Hypothalamus (tissue), 51 donors: ENCODE measurements at regions not wholly inside any gene's neighbourhood (a gene's known extent, or its start where the extent isn't known, plus 50 kb on each side); places are given as distances from the start of the nearest gene placed in this dataset.
"Not testable (repeated sequence)": the region's sequence is repeated elsewhere in the genome, so short reads cannot be mapped to it uniquely, and the experiment has no call there.

Experiments
- DNase-seq, 51 donors: peaks; one replicate each; lab custom pipeline; 2025; lab: John Stamatoyannopoulos, UW

DNA sequence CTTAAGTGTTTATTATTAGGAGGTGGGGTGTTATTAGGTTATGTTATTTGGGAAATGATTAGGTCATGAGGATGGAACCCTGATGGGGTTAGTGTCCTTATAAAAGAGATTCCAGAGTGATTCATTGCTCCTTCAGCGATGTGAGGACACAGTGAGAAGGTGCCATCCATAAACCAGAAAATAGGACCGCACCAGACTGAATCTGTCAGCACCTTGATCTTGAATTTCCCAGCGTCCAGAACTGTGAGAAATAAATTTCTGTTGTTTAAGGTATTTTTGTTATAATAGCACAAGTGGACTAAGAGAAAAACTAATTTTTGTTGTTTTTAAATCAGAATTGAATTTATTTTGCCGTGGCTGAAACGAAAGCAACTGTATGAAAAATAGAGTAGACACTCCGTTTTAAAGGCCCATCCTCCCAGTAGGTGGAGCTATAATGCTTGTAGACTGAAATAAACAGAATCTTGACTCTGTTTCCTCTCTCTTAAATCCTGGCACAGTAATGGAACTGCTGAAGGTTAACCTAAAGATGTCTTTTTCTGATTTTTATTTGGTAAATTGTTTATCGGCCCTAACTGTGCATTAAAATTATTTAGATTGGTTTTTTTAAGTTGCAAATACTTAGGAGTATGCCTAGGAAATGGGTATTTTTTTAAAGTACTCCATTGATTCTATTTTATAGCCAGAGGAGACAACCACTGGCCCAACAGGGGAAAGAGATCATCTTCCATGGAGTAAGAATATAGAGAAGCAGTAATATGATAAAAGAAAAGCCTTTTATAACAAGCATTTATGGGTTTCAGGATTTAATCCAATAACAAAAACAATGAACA lies 133.2 kb upstream of the ADAMTS3 start:
- peak in 6 of 51 donors; percentile 0 to 45 (median 8) for DNase-seq

DNA sequence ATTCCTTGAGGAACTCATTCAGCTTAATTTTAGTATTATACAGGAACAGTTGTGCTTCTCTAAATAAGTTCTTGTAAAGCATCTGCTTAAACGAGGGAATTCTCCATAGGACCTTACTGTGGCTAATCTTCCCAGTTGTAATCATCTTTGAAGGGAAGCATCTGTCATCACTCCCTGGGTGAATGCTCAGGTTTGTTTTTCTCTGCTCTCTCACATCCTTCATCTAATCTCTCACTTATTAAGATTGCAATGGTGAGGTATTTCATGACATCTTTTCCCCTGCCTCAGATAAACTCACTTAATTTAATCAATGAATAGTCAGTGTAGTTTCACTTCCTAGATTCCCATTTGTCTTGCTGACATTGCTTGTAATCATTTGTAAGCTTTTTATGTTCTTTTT lies 121.8 kb upstream of the ADAMTS3 start:
- DNase-seq: no peak

DNA sequence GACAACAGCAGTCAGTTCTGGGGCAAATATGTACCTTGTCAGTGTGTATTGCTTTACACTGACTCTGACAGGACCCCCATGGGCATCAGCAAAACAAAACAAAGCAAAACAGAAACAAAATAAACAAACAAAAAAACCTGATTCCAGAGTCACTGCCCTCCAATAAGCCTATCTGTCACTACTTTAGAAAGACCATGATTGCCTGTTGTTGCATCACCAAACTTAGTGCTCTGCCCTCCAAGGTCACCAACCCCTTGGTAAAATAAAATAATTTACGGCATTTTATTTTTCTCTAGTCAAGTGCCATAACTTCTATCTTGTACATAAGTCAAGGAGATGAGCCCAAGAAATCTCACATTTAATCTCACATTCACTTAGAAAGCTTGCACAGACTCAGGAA lies 120.9 kb upstream of the ADAMTS3 start:
- DNase-seq: no peak

DNA sequence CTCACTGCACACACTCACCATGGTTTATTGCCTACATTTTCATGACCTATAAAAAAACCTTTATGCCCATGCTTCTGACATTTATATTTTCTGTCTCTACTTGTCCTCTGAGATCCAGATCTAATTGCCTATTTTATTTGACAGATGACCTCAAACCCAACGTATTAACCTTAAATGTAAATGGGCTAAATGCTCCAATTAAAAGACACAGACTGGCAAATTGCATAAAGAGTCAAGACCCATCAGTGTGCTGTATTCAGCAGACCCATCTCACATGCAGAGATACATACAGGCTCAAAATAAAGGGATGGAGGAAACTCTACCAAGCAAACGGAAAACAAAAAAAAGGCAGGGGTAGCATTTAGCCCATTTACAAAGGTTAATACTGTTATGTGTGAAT lies 117.4 kb upstream of the ADAMTS3 start:
- DNase-seq: not testable (repeated sequence)

DNA sequence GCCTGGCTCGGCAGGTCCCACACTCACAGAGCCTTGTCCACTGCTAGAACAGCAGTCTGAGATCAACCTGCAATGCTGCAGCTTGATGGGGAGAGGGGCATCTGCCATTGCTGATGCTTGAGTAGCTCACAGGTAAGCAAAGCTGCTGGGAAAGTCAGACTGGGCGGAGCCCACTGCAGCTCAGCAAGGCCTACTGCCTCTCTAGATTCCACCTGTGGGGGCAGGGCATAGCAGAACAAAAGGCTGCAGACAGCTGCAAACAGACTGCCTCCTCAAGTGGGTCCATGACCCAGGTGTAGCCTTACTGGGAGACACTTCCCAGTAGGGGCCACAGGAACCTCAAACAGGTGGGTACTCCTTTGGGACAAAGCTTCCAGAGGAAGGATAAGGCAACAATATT lies 110.6 kb upstream of the ADAMTS3 start:
- DNase-seq: no peak

DNA sequence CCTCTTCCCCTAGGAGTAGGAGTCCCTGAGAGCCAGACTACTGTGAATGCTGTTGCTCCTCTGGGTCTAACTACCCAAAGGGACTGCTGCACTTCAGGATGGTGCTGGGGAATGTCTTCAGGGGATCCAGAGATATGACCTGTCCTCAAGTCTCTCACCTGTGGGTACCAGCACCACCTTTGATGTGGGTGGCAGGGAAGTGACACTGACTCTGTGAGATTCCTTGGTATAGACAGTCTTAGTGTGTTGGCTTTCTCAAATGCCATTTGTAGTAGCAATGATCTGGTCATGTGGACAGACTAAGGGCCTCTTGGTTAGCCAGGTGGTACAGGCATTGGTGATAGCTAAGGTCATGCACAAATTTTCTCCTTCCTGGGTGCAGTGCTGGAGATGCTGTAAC lies 108.9 kb upstream of the ADAMTS3 start:
- no peak for DNase-seq

DNA sequence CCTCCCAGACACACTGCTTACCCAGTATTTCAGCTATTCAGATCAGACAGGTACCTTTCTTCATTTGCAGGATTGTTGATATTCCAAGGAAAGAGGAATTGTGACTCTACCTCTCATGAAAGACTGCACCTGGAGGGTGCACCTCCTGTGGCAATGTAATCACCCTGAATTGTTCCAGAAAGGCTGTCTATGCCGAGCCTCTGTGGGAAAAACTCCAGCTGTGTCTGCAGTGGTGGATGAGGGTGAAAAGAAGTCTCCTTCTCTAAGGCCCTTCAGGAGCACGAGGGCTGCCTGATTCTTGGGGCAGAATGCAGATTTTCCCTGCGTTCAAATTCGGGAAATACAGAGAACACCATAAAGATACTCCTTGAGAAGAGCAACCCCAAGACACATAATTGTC lies 108.2 kb upstream of the ADAMTS3 start:
- DNase-seq: no peak

DNA sequence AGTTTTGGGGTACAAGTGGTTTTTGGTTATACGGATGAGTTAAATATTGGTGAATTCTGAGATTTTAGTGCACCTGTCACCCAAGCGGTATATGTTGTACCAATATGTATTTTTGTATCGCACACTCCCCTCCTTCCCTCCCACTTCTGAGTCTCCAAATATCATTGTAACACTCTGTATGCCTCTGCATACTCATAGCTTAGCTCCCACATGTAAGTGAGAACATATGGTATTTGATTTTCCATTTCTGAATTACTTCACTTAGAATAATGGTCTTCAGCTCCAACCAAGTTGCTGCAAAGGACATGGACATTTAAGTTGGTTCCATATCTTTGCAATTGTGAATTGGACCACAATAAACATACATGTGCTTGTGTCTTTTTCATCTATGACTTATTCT lies 103.0 kb upstream of the ADAMTS3 start:
- no peak for DNase-seq

DNA sequence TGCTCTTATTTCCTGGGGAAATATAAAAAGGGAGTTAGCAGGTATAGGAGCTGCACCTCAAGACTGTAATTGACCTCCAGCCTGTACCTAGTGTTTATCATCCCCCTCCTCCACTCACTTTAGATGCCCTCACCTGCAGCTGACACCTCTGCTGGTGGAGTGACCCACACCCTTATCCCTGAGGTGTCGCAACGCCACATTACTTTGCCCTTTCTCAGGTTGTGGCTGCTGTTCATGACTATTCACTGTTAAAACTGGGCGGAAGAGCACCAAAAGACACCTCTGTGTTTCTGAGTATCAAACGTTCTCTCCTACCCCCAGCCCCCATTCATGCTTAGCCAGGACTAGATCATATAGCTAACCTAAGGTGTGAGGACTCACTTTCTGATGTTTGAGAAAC lies 101.5 kb upstream of the ADAMTS3 start:
- no peak for DNase-seq

DNA sequence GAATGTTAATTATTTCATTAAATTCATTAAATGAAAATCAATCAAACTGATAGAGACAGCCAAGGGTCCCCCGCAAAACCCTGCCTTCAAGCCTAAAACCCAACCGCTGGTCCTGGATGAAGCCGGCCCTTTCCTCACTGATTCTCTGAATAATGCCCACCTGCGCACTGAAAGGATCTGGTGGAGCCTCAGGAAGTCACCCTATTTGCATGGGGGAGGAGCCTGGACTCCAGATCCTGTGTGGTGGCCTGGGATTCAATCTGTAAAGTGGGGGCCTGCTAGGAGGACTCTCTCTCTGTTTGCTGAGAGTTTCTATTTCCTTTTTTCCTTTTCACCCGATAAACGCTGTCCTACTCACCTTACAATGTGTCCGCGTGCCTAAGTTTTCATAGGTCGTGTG lies 97.9 kb upstream of the ADAMTS3 start:
- DNase-seq: no peak

DNA sequence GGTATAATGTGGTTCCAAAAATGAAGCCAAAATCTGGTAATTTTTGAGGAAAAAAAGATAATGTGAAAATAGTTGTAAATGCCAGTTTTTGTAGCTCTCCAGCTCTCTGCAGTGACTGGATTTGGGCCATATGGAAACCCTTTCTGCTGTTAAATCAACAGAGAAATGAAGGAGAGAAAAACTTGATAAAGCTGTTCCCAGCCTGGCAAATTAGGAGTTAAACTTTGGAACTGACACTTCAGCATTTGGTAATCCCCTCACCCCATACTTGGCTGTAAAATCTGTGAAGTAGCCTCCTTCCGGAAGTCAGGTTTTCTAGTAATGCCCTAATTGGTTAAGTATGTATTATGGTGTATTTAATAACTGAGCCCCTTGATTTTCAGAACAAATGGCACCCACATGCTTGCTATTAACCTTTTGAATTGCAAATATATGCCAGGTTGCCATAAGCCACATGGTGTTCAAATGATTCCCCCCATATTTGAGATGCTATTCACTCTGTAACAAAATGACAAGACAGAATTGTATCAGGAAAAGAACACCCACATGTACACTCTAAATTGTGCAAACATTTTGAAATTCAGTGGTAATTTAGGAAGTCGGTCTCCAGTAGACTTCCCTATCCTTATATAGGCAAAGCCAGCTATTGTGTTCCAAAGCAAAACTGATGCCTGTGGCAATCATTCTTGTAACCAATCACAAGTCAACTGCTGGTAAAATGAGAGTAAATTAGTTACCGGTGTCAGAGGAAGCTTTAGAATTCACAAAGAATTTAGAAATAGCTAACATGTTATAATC lies 96.3 kb upstream of the ADAMTS3 start:
- DNase-seq: no peak

DNA sequence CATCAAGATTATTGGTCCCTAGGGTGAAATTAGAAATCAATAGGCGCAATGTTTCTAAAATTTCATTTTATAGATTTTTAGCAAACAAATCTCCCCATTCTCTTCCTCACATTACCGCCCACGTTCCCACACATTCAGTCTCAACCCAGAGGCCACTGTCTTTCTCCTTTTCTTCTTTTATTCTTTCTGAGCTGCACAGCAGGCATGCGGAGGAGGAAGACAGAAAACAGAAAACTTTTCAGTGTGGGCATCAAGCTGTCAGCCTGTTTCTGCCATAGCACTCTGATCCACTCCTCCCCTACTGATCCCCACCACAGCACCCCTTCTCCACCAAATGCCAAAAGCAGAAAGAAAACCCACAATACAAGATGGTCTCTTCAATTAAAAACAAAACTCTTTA lies 94.8 kb upstream of the ADAMTS3 start:
- no peak for DNase-seq

DNA sequence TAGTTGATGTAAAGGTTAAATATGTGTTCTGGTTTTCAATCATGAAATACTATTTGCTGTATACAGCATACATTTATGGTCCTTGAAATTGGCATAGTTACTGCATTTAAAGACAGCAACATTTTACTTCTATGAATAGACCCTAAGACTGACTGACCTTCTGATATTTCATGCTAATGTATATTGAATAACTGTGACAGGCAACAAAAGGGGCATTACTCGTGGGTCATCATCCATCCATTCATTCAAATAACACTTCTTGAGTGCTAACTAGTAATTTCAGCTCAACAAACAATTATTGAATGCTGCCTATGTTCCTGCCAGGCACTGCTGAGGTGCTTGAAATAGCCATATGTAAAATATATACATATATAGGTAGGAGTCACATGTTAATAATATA lies 92.8 kb upstream of the ADAMTS3 start:
- no peak for DNase-seq

DNA sequence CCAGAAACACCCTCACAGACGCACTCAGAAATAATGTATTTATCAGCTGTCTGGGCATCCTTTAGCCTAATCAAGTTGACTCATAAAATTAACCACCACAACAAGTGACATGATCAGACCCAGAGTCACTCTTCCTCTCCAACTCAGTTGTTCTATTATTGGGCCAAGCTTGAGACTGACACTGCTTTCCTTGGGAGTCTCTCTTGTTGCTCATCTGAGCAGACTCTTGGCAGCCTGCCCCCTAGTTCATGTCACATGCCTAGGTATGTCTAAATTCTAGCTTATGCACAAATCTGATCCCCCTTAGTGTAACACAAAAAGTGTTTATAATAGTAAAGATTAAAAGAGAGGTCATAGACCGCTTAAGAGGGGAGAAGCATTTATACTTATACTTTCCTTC lies 72.6 kb upstream of the ADAMTS3 start:
- no peak for DNase-seq

DNA sequence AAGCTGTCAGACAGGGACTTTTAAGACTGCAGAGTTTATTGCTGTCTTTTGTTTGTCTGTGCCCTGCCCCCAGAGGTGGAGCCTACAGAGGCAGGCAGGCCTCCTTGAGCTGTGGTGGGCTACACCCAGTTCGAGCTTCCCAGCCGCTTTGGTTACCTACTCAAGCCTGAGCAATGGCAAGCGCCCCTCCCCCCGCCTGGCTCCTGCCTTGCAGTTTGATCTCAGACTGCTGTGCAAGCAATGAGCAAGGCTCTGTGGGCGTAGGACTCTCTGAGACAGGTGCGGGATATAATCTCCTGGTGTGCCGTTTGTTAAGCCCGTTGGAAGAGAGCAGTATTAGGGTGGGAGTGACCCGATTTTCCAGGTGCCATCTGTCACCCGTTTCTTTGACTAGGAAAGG lies 67.8 kb upstream of the ADAMTS3 start:
- not testable (repeated sequence) for DNase-seq

DNA sequence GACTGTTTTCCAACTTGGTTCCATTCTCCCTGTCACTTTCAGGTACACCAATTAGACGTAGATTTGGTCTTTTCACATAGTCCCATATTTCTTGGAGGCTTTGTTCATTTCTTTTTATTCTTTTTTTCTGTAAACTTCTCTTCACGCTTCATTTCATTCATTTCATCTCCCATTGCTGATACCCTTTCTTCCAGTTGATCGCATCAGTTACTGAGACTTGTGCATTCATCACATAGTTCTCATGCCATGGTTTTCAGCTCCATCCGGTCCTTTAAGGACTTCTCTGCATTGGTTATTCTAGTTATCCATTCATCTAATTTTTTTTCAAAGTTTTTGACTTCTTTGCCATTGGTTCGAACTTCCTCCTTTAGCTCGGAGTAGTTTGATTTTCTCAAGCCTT lies 66.9 kb upstream of the ADAMTS3 start:
- DNase-seq: not testable (repeated sequence)

DNA sequence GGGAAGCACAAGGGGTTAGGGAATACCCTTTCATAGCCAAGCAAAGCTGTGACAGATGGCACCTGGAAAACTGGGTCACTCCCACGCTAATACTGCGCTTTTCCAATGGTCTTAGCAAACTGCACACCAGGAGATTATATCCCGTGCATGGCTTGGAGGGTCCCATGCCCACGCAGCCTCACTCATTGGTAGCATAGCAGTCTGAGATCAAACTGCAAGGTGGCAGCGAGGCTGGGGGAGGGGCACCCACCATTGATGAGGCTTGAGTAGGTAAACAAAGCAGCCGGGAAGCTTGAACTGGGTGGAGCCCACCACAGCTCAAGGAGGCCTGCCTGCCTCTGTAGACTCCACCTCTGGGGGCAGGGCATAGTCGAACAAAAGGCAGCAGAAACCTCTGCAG lies 63.2 kb upstream of the ADAMTS3 start:
- not testable (repeated sequence) for DNase-seq

DNA sequence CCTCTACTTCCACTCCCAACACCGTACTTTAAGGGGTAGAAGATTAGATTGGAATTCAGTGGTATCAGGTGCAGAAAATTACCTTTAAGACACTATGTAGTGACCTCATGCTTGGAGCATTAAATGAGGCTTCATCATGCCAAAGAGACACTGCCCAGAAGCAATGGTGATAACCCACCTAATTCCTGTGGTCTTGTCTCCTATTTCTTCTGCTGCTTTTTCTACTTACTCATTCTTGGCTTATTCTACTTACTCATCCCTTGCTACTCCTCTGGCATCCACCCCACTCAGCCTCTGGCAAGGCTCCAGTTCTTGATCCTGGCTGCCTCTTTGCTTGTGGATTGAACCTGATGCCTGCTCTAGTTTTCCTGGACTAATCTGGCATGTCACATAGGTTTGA lies 62.3 kb upstream of the ADAMTS3 start:
- peak in 6 of 51 donors; percentile 0 to 6 (median 2) for DNase-seq

DNA sequence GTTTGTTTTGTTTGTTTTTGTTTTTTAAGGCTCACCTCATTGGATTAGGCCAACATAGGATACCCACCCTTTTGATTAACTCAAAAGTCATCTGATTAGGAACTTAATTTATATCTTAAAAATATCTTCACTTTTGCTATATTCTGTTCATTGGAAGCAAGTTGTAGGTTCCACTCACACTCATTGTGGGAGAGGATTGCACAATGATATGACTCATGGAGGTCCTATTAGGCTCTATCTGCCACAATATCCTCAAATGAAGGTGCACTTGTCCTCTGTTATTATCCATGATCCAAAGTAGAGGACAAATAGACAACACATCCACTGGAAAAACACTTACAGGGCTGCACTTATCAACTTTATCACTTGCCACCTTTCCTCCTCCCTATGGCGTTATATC lies 60.5 kb upstream of the ADAMTS3 start:
- DNase-seq: no peak

DNA sequence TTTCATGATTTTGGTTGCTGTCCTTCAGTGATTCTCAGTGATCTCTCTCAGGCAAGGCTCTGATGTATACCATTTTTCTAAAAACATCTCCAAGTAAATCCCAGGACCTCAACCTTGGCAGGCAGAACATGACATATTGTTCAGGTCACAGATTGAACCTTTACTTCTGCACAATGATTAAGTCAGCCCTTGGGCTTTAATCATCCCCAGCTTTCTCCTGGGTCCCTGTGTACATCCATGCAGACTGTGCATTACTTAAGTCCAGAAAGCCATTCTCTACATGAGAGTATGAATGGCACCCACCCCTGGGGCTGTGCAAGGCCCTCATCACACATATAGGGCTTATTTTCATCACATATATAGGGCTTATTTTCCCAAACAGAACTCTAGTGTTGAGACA lies 58.7 kb upstream of the ADAMTS3 start:
- DNase-seq: no peak
